GM23338 (cell line): ENCODE measurements at regions not wholly inside any gene's neighbourhood (a gene's known extent, or its start where the extent isn't known, plus 50 kb on each side); places are given as distances from the start of the nearest gene placed in this dataset.

Experiments
- ATAC-seq: fragments of 200-7000 bp; cut with Tn5 transposase; 3 replicates; pipeline ENCODE4 v1.9.1; 2020
- DNase-seq: peaks from one replicate; pipeline ENCODE4 v3.0.0-alpha.2; 2015; ENCODE audit warnings: low spot score
- H2AFZ ChIP-seq: fragments of 200-600 bp; sonication (generic); 2 replicates; pipeline ENCODE4 v1.8.0; 2016; ENCODE audit warnings: antibody characterized with exemption, mild to moderate bottlenecking, moderate library complexity
- H3F3A ChIP-seq: fragments of 200-600 bp; sonication (generic); replicated peaks from 2 replicates; pipeline ENCODE4 v1.8.0; 2017; ENCODE audit warnings: antibody characterized with exemption, mixed run types, low read depth
- H3K27ac ChIP-seq: fragments of 200-600 bp; sonication (generic); 2 replicates; pipeline ENCODE4 v1.6.1; 2016; ENCODE audit warnings: low read depth
- H3K27me3 ChIP-seq: fragments of 200-600 bp; sonication (generic); 2 replicates; pipeline ENCODE4 v1.8.0; 2016; ENCODE audit warnings: mild to moderate bottlenecking, mixed run types, moderate library complexity; ENCODE audit not compliant: insufficient read depth
- H3K36me3 ChIP-seq: fragments of 200-600 bp; sonication (generic); 2 replicates; pipeline ENCODE4 v1.8.0; 2016; ENCODE audit warnings: mild to moderate bottlenecking; ENCODE audit not compliant: insufficient read depth
- H3K4me1 ChIP-seq: fragments of 200-600 bp; sonication (generic); 2 replicates; pipeline ENCODE4 v1.8.0; 2016; ENCODE audit warnings: mild to moderate bottlenecking, moderate library complexity; ENCODE audit not compliant: insufficient read depth
- H3K4me2 ChIP-seq: fragments of 200-600 bp; sonication (generic); 2 replicates; pipeline ENCODE4 v1.7.1; 2017; ENCODE audit warnings: mixed run types
- H3K4me3 ChIP-seq: fragments of 200-600 bp; sonication (generic); 2 replicates; pipeline ENCODE4 v1.6.1; 2016; ENCODE audit warnings: mixed run types
- H3K79me2 ChIP-seq: fragments of 200-600 bp; sonication (generic); replicated peaks from 2 replicates; pipeline ENCODE4 v1.8.0; 2017; ENCODE audit warnings: mild to moderate bottlenecking; ENCODE audit not compliant: insufficient read depth
- H3K9me2 ChIP-seq: fragments of 200-600 bp; sonication (generic); 2 replicates; pipeline ENCODE4 v1.8.0; 2017; ENCODE audit not compliant: insufficient read depth
- H4K20me1 ChIP-seq: fragments of 200-600 bp; sonication (generic); replicated peaks from 2 replicates; pipeline ENCODE4 v1.8.0; 2017; ENCODE audit warnings: mild to moderate bottlenecking; ENCODE audit not compliant: insufficient read depth
- H3K27ac Mint-ChIP-seq: 2 replicates; pipeline ENCODE4 v1.8.0; 2020; ENCODE audit warnings: inconsistent platforms, mild to moderate bottlenecking, moderate library complexity, mixed read lengths
- H3K27me3 Mint-ChIP-seq: 3 replicates; pipeline ENCODE4 v1.8.0; 2022; ENCODE audit warnings: low read depth, mild to moderate bottlenecking, moderate library complexity, mixed read lengths, inconsistent platforms; ENCODE audit not compliant: insufficient read depth, poor library complexity
- H3K36me3 Mint-ChIP-seq: 3 replicates; pipeline ENCODE4 v1.8.0; 2021; ENCODE audit warnings: low read depth, mild to moderate bottlenecking, inconsistent platforms, moderate library complexity, mixed read lengths
- H3K4me1 Mint-ChIP-seq: 3 replicates; pipeline ENCODE4 v1.8.0; 2020; ENCODE audit warnings: mild to moderate bottlenecking, inconsistent platforms, mixed read lengths
- H3K4me3 Mint-ChIP-seq: 3 replicates; pipeline ENCODE4 v1.8.0; 2021; ENCODE audit warnings: moderate library complexity, mild to moderate bottlenecking, inconsistent platforms, mixed read lengths
- H3K9me3 Mint-ChIP-seq: 3 replicates; pipeline ENCODE4 v1.8.0; 2020; ENCODE audit warnings: moderate library complexity, mild to moderate bottlenecking, inconsistent platforms, mixed read lengths
- CREB1 ChIP-seq: fragments of 250-450 bp; sonication (Bioruptor Pico); IDR thresholded peaks from 2 replicates; pipeline ENCODE4 v1.5.0; 2020; ENCODE audit warnings: low read depth, mild to moderate bottlenecking, moderate library complexity
- JUNB ChIP-seq: IDR thresholded peaks from one replicate; pipeline ENCODE4 v1.6.1; 2016; ENCODE audit warnings: antibody characterized with exemption; ENCODE audit not compliant: unreplicated experiment
- NANOG ChIP-seq: IDR thresholded peaks from 2 replicates; pipeline ENCODE4 v1.6.1; 2016; ENCODE audit warnings: antibody characterized with exemption, borderline replicate concordance
- REST ChIP-seq: IDR thresholded peaks from one replicate; pipeline ENCODE4 v1.6.1; 2018; ENCODE audit warnings: antibody characterized with exemption; ENCODE audit not compliant: unreplicated experiment
- ZNF331 ChIP-seq: fragments of 250-450 bp; sonication (Bioruptor Pico); IDR thresholded peaks from 2 replicates; pipeline ENCODE4 v1.5.0; 2020; ENCODE audit warnings: low read depth, mild to moderate bottlenecking, moderate library complexity
- ZNF462 ChIP-seq: fragments of 250-450 bp; sonication (Bioruptor Pico); IDR thresholded peaks from 2 replicates; pipeline ENCODE4 v1.5.0; 2020; ENCODE audit warnings: mild to moderate bottlenecking, moderate library complexity

GRCh38 chr3:139839014-139839413 lies 96.0 kb upstream of the CLSTN2 start (continued):
- TF ChIP-seq ZNF331 (no peak), JUNB (no peak)

DNA sequence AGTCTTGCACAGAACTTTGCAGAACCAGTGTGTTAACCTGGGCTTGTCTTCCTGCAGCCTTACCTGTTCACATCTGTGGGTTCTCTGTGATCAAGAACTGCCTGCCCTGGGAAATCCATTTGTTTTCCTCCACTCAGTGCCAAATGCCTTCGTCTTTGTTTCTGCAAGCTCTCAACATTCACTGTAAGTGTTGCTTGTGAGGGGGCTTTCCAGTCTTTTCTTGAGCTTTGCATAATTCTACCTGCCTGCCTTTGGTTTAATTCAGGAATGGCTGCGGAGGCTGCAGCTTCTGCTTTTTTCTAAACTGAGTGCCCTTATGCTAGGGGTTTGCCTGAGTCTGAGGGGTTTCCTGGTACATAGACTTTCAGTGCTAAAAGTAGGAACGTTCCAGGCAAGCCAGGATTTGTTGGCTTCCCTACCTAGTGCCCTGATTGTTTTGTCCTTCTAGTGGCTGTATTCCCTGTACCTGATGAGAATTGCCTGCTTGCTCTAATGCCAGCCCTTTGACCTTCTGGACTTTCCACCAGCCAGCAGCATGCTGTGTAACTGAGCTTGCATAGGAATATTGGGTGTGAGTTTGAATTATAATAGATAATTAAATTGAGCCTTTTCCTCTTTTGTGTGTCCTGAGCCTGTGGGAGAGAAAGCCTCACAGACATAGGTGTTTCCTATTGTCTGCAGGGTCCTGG lies 96.6 kb upstream of the CLSTN2 start:
- peak; percentile 22 for DNase-seq
- H3K4me1 Mint-ChIP-seq, result peaks cover 12% of the 10 kb centered on the region
- no peak for TF ChIP-seq REST
- TF ChIP-seq ZNF462 (CRISPR knock-in tag), result no peak
- no peak for TF ChIP-seq ZNF331
- no peak for TF ChIP-seq NANOG
- TF ChIP-seq CREB1 (CRISPR knock-in tag), result no peak

More for the DNA sequence above, 96.6 kb upstream of the CLSTN2 start:
- Histone ChIP-seq H3F3A (no peaks in the 10 kb centered on the region), H3K9me2 (peaks cover 5% of the 10 kb centered on the region; the same call in 1 of the 2 replicates), H3K36me3 (no peaks in the 10 kb centered on the region), H3K79me2 (no peaks in the 10 kb centered on the region), H3K4me3 (no peak overlapping the region), H3K4me1 (peaks cover 9% of the 10 kb centered on the region; the same call in 1 of the 2 replicates), H2AFZ (peak overlapping the region; percentile 87), H3K27ac (no peak overlapping the region), H3K27me3 (no peaks in the 10 kb centered on the region), H4K20me1 (no peaks in the 10 kb centered on the region), H3K4me2 (0 out of 2 replicates have a peak overlapping the region, but pooled peaks have one; percentile 8)
- Mint-ChIP-seq H3K9me3 (no peaks in the 10 kb centered on the region), H3K36me3 (no peaks in the 10 kb centered on the region), H3K27me3 (no peaks in the 10 kb centered on the region), H3K27ac (peak overlapping the region; percentile 39; the same call in 1 of the 2 replicates), H3K4me3 (no peak overlapping the region)
- peak; percentile 74 for ATAC-seq
